HEK293 (cell line): ENCODE measurements at regions not wholly inside any gene's neighbourhood (a gene's known extent, or its start where the extent isn't known, plus 50 kb on each side); places are given as distances from the start of the nearest gene placed in this dataset.

Source experiments
- PRDM1 ChIP-seq: fragments of 450-650 bp; formaldehyde crosslinking; IDR thresholded peaks from 2 replicates; pipeline ENCODE4; 2016; ENCODE audit warnings: missing biosample characterization, missing genetic modification characterization
- ZBTB21 ChIP-seq: fragments of 450-650 bp; formaldehyde crosslinking; IDR thresholded peaks from 2 replicates; pipeline ENCODE4 v1.5.1; 2017; ENCODE audit warnings: missing biosample characterization, missing genetic modification characterization
- ZNF23 ChIP-seq: fragments of 450-650 bp; formaldehyde crosslinking; IDR thresholded peaks from 2 replicates; pipeline ENCODE4 v1.5.1; 2016; ENCODE audit warnings: missing biosample characterization, missing genetic modification characterization, borderline replicate concordance

DNA sequence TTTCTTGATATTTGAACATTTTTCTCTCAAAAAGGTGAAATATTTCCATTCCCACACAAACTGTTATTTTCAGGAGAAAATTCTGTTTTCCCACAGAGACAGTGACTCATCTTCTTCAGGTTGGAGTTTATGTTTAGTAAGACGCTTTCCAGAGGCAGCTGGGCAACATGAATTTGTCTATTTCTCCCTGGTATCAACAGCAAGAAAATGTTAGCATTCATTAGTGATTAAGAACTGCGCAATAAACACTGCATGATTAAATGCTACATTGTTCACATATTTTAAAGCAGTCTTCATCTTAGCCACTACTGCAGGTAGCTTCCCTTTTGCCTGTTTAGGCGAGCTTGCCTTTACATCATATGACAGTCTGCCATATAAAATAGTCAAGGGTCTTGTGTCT, 295.7 kb downstream of the C6orf118 start:
- TF ChIP-seq ZBTB21 (no peak), PRDM1 (tag by site-specific recombination) (no peak), ZNF23 (tag by site-specific recombination) (no peak)
